22Rv1 (cell line): ENCODE measurements at regions not wholly inside any gene's neighbourhood (a gene's known extent, or its start where the extent isn't known, plus 50 kb on each side); places are given as distances from the start of the nearest gene placed in this dataset.

Experiments used
- CTCF ChIP-seq: fragments of 450-650 bp; IDR thresholded peaks from 2 replicates; pipeline ENCODE4 v1.5.1; 2017; ENCODE audit warnings: mild to moderate bottlenecking
- ZFX ChIP-seq: fragments of 450-650 bp; IDR thresholded peaks from 2 replicates; pipeline ENCODE4 v1.6.1; 2017; ENCODE audit warnings: antibody characterized with exemption, borderline replicate concordance

- TF ChIP-seq CTCF (no peak), ZFX (no peak)
Measured at GRCh38 chr1:14412235-14412634, 186.2 kb upstream of the KAZN start.
